ENCODE measurements at regions not wholly inside any gene's neighbourhood (a gene's known extent, or its start where the extent isn't known, plus 50 kb on each side); places are given as distances from the start of the nearest gene placed in this dataset.

DNA sequence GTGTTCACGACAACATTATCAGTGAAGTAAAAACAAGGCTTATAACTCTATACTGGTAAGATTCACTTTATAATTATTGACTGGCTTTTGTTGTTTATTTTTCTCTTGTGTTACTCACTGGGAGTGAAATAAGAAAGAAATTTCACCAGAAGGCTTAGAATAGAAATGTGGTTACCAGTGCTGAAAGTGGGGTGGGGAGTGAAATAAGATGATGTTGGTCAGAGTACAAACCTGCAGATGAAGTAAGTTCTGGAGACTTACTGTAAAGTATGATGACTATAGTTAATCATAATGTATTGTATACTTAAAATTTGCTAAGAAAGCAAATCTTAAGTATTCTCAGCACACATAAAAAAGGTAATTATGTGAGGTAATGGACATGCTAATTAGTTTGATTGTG is 198.4 kb downstream of the KLHL28 start (continued):
- TF ChIP-seq, protein P1, sequence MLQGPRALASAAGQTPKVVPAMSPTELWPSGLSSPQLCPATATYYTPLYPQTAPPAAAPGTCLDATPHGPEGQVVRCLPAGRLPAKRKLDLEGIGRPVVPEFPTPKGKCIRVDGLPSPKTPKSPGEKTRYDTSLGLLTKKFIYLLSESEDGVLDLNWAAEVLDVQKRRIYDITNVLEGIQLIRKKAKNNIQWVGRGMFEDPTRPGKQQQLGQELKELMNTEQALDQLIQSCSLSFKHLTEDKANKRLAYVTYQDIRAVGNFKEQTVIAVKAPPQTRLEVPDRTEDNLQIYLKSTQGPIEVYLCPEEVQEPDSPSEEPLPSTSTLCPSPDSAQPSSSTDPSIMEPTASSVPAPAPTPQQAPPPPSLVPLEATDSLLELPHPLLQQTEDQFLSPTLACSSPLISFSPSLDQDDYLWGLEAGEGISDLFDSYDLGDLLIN (CRISPR knock-in tag; IDR thresholded peaks at IDR 0.05; ENCODE audit: borderline replicate concordance): no peak
- TF ChIP-seq ZNF292 (CRISPR knock-in tag; IDR thresholded peaks at IDR 0.05; ENCODE audit: borderline replicate concordance, low read depth): no peak
- TF ChIP-seq NFIC (IDR thresholded peaks at IDR 0.05; ENCODE audit: low read length): no peak

DNA sequence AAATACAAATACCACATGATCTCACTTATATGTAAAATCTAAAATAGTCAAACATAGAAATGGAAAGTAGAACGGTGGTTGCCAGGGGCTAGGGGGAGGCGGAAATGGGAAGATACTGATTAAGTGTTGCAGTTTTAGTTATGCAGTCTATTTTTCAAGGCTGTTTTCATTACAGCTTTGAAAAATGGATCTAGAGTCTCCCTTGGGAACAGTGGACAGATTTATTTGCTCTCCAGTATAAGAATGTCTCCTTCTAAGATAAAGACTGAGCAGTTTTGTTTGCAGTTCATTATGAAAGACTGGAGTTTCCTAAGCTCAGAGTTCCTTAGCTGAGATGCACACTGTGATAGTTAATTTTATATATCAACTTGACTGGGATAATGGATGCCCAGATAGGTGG is 202.5 kb downstream of the KLHL28 start:
- ChIA-PET POLR2A (no interaction called here), CTCF (ENCODE audit: low intra/inter-chr PET ratio, low total read pairs) (no interaction called here)
- no peak for FAIRE-seq
- Histone ChIP-seq H4K20me1 (ENCODE audit: insufficient read depth, low read length) (no peaks in the 10 kb centered on the region), H2AFZ (ENCODE audit: low read length) (no peak overlapping the region), H3K4me2 (ENCODE audit: low read depth, low read length) (no peak overlapping the region), H3K9me3 (ENCODE audit: low read length) (no peaks in the 10 kb centered on the region), H3K79me2 (ENCODE audit: insufficient read depth, low read length) (no peaks in the 10 kb centered on the region), H3K36me3 (replicated peaks in 1 of 2; ENCODE audit: control insufficient read depth in 1 of 2, insufficient read depth in 2 of 2, low read length in 2 of 2) (no peaks in the 10 kb centered on the region), H3K27ac (ENCODE audit: extremely low read length, insufficient read depth, low read length) (no peak overlapping the region), H3K4me1 (ENCODE audit: insufficient read depth, low read length) (no peaks in the 10 kb centered on the region), H3K9ac (ENCODE audit: insufficient read depth, low read depth, low read length) (no peak overlapping the region), H3K4me3 (replicated peaks in 1 of 3; ENCODE audit: insufficient read depth in 1 of 3, low read depth in 2 of 3, low read length in 3 of 3) (no peak overlapping the region), H3K27me3 (ENCODE audit: control insufficient read depth in 1 of 2, insufficient read depth in 2 of 2, low read length in 2 of 2) (no peaks in the 10 kb centered on the region)
- no TSS peak for BruUV-seq (replicated peaks)
- DNase-seq (ENCODE audit: low spot score): no peak
- intact Hi-C loops (cut with micrococcal nuclease; ENCODE audit: unreplicated experiment) (no loop called here), in situ Hi-C loops (cut with HindIII; ENCODE audit: extremely low pct_ligation_motif_present, low pct_unique_long_range_greater_than_20kb) (no loop called here)
- ATAC-seq: no peak
- 61% methylated on average over 2 of the region's 2 CpGs for WGBS (ENCODE audit: low lambda C conversion rate)
- TF ChIP-seq JARID2 (CRISPR knock-in tag; IDR thresholded peaks at IDR 0.05; ENCODE audit: insufficient replicate concordance) (no peak), MEIS1 (CRISPR knock-in tag; IDR thresholded peaks at IDR 0.05; ENCODE audit: borderline replicate concordance) (no peak), ZNF510 (CRISPR knock-in tag; IDR thresholded peaks at IDR 0.05; ENCODE audit: low read depth) (no peak), IKZF1 (IDR thresholded peaks at IDR 0.05) (no peak), ARNTL (CRISPR knock-in tag; IDR thresholded peaks at IDR 0.05) (no peak), RBM22 (optimal IDR thresholded peaks at IDR 0.05; ENCODE audit: low read length) (no peak), SP4 (CRISPR knock-in tag; IDR thresholded peaks at IDR 0.05) (no peak), ZNF737 (CRISPR knock-in tag; IDR thresholded peaks at IDR 0.05; ENCODE audit: borderline replicate concordance) (no peak), EED (CRISPR knock-in tag; IDR thresholded peaks at IDR 0.05) (no peak), NFYC (CRISPR knock-in tag; IDR thresholded peaks at IDR 0.05) (no peak), ZSCAN29 (CRISPR knock-in tag; conservative IDR thresholded peaks at IDR 0.05) (no peak), SP5 (CRISPR knock-in tag; IDR thresholded peaks at IDR 0.05; ENCODE audit: borderline replicate concordance, low read depth) (no peak)
- TF ChIP-seq, protein P2, sequence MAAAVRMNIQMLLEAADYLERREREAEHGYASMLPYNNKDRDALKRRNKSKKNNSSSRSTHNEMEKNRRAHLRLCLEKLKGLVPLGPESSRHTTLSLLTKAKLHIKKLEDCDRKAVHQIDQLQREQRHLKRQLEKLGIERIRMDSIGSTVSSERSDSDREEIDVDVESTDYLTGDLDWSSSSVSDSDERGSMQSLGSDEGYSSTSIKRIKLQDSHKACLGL (CRISPR knock-in tag; IDR thresholded peaks at IDR 0.05): no peak
- TF ChIP-seq, protein P3, sequence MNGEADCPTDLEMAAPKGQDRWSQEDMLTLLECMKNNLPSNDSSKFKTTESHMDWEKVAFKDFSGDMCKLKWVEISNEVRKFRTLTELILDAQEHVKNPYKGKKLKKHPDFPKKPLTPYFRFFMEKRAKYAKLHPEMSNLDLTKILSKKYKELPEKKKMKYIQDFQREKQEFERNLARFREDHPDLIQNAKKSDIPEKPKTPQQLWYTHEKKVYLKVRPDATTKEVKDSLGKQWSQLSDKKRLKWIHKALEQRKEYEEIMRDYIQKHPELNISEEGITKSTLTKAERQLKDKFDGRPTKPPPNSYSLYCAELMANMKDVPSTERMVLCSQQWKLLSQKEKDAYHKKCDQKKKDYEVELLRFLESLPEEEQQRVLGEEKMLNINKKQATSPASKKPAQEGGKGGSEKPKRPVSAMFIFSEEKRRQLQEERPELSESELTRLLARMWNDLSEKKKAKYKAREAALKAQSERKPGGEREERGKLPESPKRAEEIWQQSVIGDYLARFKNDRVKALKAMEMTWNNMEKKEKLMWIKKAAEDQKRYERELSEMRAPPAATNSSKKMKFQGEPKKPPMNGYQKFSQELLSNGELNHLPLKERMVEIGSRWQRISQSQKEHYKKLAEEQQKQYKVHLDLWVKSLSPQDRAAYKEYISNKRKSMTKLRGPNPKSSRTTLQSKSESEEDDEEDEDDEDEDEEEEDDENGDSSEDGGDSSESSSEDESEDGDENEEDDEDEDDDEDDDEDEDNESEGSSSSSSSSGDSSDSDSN (CRISPR knock-in tag; IDR thresholded peaks at IDR 0.05): no peak
- TF ChIP-seq, protein P4, sequence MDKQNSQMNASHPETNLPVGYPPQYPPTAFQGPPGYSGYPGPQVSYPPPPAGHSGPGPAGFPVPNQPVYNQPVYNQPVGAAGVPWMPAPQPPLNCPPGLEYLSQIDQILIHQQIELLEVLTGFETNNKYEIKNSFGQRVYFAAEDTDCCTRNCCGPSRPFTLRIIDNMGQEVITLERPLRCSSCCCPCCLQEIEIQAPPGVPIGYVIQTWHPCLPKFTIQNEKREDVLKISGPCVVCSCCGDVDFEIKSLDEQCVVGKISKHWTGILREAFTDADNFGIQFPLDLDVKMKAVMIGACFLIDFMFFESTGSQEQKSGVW (CRISPR knock-in tag; IDR thresholded peaks at IDR 0.05; ENCODE audit: borderline replicate concordance): no peak
- TF ChIP-seq, protein P5, sequence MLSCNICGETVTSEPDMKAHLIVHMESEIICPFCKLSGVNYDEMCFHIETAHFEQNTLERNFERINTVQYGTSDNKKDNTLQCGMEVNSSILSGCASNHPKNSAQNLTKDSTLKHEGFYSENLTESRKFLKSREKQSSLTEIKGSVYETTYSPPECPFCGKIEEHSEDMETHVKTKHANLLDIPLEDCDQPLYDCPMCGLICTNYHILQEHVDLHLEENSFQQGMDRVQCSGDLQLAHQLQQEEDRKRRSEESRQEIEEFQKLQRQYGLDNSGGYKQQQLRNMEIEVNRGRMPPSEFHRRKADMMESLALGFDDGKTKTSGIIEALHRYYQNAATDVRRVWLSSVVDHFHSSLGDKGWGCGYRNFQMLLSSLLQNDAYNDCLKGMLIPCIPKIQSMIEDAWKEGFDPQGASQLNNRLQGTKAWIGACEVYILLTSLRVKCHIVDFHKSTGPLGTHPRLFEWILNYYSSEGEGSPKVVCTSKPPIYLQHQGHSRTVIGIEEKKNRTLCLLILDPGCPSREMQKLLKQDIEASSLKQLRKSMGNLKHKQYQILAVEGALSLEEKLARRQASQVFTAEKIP (CRISPR knock-in tag; IDR thresholded peaks at IDR 0.05; ENCODE audit: borderline replicate concordance): no peak

All from HepG2 (cell line).